MM.1S (cell line): ENCODE measurements at regions not wholly inside any gene's neighbourhood (a gene's known extent, or its start where the extent isn't known, plus 50 kb on each side); places are given as distances from the start of the nearest gene placed in this dataset.

Experiments used
- DNase-seq: peaks from one replicate; pipeline ENCODE4 v3.0.0-alpha.2; 2015
- H2AFZ ChIP-seq: fragments of 300-600 bp; sonication (generic); 2 replicates; pipeline ENCODE4 v1.6.0; 2016; ENCODE audit warnings: antibody characterized with exemption, low read length
- H3F3A ChIP-seq: fragments of 300-600 bp; sonication (generic); 2 replicates; pipeline ENCODE4 v1.6.1; 2016; ENCODE audit warnings: mild to moderate bottlenecking, antibody characterized with exemption, low read length, moderate library complexity, mixed read lengths; ENCODE audit not compliant: insufficient read depth
- H3K27ac ChIP-seq: fragments of 300-600 bp; sonication (generic); 2 replicates; pipeline ENCODE4 v1.5.1; 2016; ENCODE audit warnings: mild to moderate bottlenecking, low read length
- H3K27me3 ChIP-seq: fragments of 300-600 bp; sonication (generic); replicated peaks from 2 replicates; pipeline ENCODE4 v1.6.0; 2016; ENCODE audit warnings: low read length; ENCODE audit not compliant: insufficient read depth
- H3K36me3 ChIP-seq: fragments of 300-600 bp; sonication (generic); replicated peaks from 2 replicates; pipeline ENCODE4 v1.6.1; 2016; ENCODE audit warnings: mild to moderate bottlenecking, low read length, mixed read lengths; ENCODE audit not compliant: insufficient read depth
- H3K4me1 ChIP-seq: fragments of 300-600 bp; sonication (generic); 2 replicates; pipeline ENCODE4 v1.6.1; 2016; ENCODE audit warnings: low read length, mixed read lengths
- H3K4me2 ChIP-seq: fragments of 300-600 bp; sonication (generic); 2 replicates; pipeline ENCODE4 v1.6.0; 2016; ENCODE audit warnings: low read depth, low read length
- H3K4me3 ChIP-seq: fragments of 300-600 bp; sonication (generic); 2 replicates; pipeline ENCODE4 v1.5.1; 2016; ENCODE audit warnings: low read length, mixed read lengths
- H3K79me2 ChIP-seq: fragments of 300-600 bp; sonication (generic); 2 replicates; pipeline ENCODE4 v1.6.1; 2016; ENCODE audit warnings: mixed run types, low read length, mixed read lengths
- H3K9ac ChIP-seq: fragments of 300-600 bp; sonication (generic); 2 replicates; pipeline ENCODE4 v1.6.1; 2016; ENCODE audit warnings: low read length, mixed read lengths
- H3K9me2 ChIP-seq: fragments of 300-600 bp; sonication (generic); replicated peaks from 2 replicates; pipeline ENCODE4 v1.6.1; 2016; ENCODE audit warnings: mild to moderate bottlenecking, low read length, mixed read lengths; ENCODE audit not compliant: insufficient read depth
- H3K9me3 ChIP-seq: fragments of 300-600 bp; sonication (generic); replicated peaks from 2 replicates; pipeline ENCODE4 v1.6.1; 2016; ENCODE audit warnings: mild to moderate bottlenecking, low read length, mixed read lengths; ENCODE audit not compliant: insufficient read depth
- H4K20me1 ChIP-seq: fragments of 300-600 bp; sonication (generic); 2 replicates; pipeline ENCODE4 v1.6.1; 2016; ENCODE audit warnings: mild to moderate bottlenecking, low read length, moderate library complexity, mixed read lengths; ENCODE audit not compliant: insufficient read depth
- CTCF ChIP-seq: fragments of 300-600 bp; sonication (generic); IDR thresholded peaks from 2 replicates; pipeline ENCODE4 v1.5.1; 2016; ENCODE audit warnings: antibody characterized with exemption, low read length, mixed read lengths
- EZH2 ChIP-seq: fragments of 300-600 bp; sonication (generic); optimal IDR thresholded peaks from 2 replicates; pipeline ENCODE3; 2017; ENCODE audit warnings: low read depth, mild to moderate bottlenecking, antibody characterized with exemption, low read length, mixed read lengths
- EZH2phosphoT487 ChIP-seq: fragments of 300-600 bp; sonication (generic); IDR thresholded peaks from 2 replicates; pipeline ENCODE4 v1.6.1; 2018; ENCODE audit warnings: antibody characterized with exemption, low read length

- no peaks in the 10 kb centered on the region for H3K4me1 ChIP-seq
- DNase-seq: no peak
- H3K9me2 ChIP-seq: no peaks in the 10 kb centered on the region
- H3K27ac ChIP-seq: no peak overlapping the region
- no peaks in the 10 kb centered on the region for H3K79me2 ChIP-seq
- no peaks in the 10 kb centered on the region for H4K20me1 ChIP-seq
- no peaks in the 10 kb centered on the region for H3F3A ChIP-seq
- TF ChIP-seq EZH2phosphoT487 (no peak), EZH2 (no peak), CTCF (no peak)
- H3K4me3 ChIP-seq: no peak overlapping the region
- no peak overlapping the region for H3K4me2 ChIP-seq
- H3K9me3 ChIP-seq: no peaks in the 10 kb centered on the region
- H3K27me3 ChIP-seq: peaks cover 67% of the 10 kb centered on the region
- H3K9ac ChIP-seq: no peak overlapping the region
- H3K36me3 ChIP-seq: no peaks in the 10 kb centered on the region
- H2AFZ ChIP-seq: no peak overlapping the region
Observed at GRCh38 chr1:30188329-30188728, 535.1 kb downstream of the MATN1 start.

GRCh38 chr1:30187413-30188023, 535.9 kb downstream of the MATN1 start:
- Histone ChIP-seq H3K4me1 (no peaks in the 10 kb centered on the region), H3K9ac (no peak overlapping the region), H3K27ac (no peak overlapping the region), H3K27me3 (peaks cover 67% of the 10 kb centered on the region), H2AFZ (no peak overlapping the region), H3K4me3 (no peak overlapping the region), H3K9me2 (no peaks in the 10 kb centered on the region), H3K4me2 (no peak overlapping the region), H3K79me2 (no peaks in the 10 kb centered on the region), H3K36me3 (no peaks in the 10 kb centered on the region), H4K20me1 (no peaks in the 10 kb centered on the region), H3K9me3 (no peaks in the 10 kb centered on the region), H3F3A (no peaks in the 10 kb centered on the region)
- TF ChIP-seq EZH2phosphoT487 (no peak), EZH2 (no peak), CTCF (no peak)
- no peak for DNase-seq

GRCh38 chr1:30186586-30186985, 536.8 kb downstream of the MATN1 start:
- Histone ChIP-seq H4K20me1 (no peaks in the 10 kb centered on the region), H3K27me3 (peaks cover 64% of the 10 kb centered on the region), H3K4me1 (no peaks in the 10 kb centered on the region), H3F3A (no peaks in the 10 kb centered on the region), H3K9ac (no peak overlapping the region), H3K4me3 (no peak overlapping the region), H3K36me3 (no peaks in the 10 kb centered on the region), H3K9me2 (no peaks in the 10 kb centered on the region), H3K27ac (no peak overlapping the region), H3K9me3 (no peaks in the 10 kb centered on the region), H2AFZ (no peak overlapping the region), H3K79me2 (no peaks in the 10 kb centered on the region), H3K4me2 (no peak overlapping the region)
- no peak for TF ChIP-seq CTCF
- TF ChIP-seq EZH2: no peak
- no peak for TF ChIP-seq EZH2phosphoT487
- DNase-seq: no peak
